HG02981 (cell line): ENCODE measurements at regions not wholly inside any gene's neighbourhood (a gene's known extent, or its start where the extent isn't known, plus 50 kb on each side); places are given as distances from the start of the nearest gene placed in this dataset.
"Not testable (repeated sequence)": the region's sequence is repeated elsewhere in the genome, so short reads cannot be mapped to it uniquely, and the experiment has no call there.

Experiments
- ATAC-seq: cut with Tn5 transposase; IDR thresholded peaks from one replicate; pipeline ENCODE4 v1.9.1; 2021; ENCODE audit warnings: mild to moderate bottlenecking, moderate library complexity; ENCODE audit not compliant: unreplicated experiment

DNA sequence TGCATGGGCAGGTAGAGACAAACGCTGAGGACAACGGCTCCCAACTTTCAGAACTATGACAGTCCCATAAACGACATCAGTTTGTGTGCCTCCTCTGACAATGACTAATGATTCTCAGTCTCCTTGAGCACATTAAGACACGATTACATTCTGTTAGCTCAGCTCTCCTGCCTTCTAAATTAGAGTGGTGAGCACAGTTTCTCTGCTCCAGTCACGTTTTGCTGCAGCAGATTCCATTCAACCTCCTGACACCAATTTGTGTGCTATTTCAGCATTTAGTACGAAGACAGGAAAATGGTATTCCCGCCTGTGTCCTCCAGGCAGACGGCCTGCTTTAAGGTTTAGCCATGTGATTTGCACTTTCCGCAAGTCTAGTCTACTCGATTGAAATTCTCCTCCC lies 458.4 kb upstream of the CFAP20DC start:
- no peak for ATAC-seq

DNA sequence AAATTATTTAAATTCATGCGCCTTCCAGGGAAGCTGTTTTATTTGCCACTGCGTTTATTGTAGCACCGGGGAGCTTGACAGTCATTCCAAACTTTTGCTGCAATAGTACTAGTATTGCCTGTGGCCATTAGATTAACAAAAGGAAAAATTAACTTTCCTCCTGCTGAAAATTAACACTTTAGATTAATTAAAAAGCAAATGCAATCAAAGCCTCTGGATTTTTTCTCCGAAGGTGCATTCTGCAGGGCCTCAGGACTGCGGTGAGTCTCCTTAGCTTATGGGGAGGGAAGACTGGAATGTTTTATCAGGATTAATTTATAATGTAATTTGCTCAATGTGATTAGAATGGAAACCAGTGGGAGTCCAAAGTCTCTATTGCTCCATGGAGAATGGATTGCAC lies 456.4 kb upstream of the CFAP20DC start:
- ATAC-seq = no peak

DNA sequence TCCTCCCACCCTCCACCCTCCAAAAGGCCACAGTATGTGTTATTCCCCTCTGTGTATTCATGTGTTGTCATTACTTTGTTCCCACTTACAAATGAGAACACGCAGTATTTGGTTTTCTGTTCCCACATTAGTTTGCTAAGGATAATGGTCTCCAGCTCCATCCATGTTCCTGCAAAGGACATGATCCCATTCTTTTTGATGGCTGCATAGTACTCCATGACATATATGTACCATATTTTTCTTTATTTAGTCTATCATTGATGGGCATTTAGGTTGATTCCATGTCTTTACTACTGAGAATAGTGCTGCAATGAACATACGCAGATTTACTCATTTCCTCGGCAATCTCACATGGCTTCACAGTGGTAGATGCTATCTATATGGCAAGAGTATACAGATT lies 453.6 kb upstream of the CFAP20DC start:
- no peak for ATAC-seq

DNA sequence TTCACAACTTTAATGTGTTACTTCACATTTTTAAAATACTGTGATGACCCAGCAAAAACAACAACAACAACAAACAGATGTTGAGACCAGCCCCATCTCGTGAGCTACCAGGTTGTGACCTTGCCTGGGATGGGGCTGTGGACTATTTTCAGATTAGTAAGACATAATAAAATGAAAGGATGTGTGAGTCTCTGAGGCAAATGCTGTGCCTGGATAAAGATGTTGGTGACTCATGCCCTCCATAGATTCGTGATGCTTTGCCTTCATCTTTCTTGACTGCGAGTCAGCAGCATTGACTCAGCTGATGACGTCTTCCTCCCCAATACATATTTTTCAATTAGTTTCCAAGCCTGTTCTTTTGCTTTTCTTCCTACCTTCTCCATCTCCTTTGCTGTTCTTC lies 453.0 kb upstream of the CFAP20DC start:
- no peak for ATAC-seq

DNA sequence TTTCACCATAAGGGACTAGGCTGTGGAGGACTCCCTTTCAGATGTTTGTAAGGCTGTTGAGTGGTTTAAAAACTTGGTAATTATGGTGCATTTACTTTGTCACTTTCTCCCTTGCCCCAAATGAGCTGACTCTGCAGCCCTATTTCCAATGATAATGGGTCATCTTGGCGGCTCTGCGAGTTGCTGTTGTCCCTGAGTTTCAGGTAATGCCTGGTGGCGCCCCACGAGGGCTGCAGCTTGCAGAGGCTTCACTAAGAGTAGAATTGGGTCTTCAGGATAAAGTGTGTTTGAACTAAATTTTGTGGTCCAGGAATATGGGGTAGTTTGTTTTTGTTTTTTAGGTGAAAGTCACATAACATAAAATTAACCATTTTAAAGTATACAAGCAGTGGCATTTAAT lies 450.1 kb upstream of the CFAP20DC start:
- no peak for ATAC-seq

DNA sequence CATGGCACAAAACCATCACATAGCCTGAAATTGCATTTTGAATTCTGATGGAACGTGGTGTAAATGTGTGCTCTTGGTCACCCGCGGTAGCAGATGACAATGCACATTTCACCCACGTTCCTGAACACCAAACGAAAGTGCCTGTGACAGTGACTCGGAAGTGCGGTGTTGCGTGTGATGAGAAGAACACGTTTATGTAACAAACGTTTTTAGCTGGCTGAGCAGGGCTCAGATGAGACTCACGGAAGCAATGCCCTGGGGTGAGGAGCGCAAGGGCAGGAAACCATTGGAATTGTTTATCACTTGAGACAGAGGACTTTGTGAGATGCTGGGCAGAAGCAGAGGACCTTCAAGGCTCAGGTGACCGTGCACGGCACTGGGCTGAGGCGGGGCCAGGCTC lies 449.2 kb upstream of the CFAP20DC start:
- ATAC-seq = no peak

DNA sequence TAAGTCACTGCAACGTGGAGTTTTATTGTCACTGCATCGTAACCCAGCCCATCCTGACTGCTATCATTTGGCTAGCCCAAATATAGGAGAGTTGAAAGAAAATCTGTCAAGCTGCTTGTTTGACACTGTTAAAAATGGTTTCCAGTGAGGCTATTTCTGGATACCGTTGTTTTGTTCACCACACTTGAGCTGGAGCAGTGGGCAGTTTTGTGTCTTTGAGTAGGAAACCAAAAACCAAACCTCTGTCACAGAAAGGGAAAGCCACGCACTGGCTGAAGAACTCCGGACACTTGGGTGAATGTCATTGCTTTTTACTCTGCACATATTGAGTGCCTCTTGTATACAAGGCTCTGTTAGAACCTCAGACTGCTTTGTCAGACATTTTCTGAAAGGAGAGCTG lies 446.4 kb upstream of the CFAP20DC start:
- no peak for ATAC-seq

DNA sequence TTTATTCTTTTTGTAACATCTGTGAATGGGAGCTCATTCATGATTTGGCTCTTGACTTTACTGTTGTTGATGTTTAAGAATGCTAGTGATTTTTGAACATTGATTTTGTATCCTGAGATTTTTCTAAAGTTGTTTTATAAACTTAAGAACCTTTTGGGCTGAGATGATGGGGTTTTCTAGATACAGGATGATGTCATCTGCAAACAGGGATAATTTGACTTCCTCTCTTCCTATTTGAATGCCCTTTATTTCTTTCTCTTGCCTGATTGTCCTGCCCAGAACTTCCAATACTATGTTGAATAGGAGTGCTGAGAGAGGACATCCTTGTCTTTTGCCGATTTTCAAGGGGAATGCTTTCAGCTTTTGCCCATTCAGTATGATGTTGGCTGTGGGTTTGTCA lies 445.1 kb upstream of the CFAP20DC start:
- not testable (repeated sequence) for ATAC-seq

DNA sequence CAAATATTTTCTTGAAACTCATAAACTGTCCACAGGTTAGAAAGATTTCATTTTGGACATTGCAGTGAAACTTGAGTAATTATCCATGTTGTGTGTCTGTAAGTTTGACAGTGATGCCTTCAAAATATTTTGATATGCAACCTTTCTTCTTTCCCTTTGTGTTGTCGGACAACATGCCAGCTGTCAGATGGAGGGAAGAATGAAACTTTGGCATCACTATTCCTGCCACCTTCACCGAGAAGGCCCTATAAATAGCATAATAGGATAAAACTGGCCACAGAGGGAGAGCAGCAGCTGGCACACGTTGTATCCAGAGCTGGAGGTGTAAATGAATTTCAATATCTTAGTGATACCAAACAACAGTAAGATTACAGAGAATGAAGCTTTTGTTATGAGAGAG lies 436.7 kb upstream of the CFAP20DC start:
- ATAC-seq = no peak

DNA sequence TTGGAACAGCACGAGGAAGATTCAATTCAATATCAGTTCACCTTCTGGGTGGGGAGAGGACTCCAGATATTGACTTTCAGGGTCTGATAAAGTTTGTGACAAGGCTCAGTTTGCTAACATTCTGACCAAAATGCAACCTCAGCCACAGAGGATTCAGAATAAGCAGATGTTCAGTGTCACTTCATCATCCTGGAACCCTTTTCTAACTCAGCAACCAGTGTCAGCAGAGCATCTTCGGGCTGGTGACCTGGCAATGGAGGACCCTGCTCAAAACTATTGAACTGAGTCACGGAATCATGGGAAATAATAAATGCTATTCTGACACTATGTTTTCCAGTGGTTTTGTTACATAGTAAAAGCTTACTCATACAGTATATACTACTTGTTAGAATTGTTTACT lies 433.4 kb upstream of the CFAP20DC start:
- ATAC-seq = no peak

DNA sequence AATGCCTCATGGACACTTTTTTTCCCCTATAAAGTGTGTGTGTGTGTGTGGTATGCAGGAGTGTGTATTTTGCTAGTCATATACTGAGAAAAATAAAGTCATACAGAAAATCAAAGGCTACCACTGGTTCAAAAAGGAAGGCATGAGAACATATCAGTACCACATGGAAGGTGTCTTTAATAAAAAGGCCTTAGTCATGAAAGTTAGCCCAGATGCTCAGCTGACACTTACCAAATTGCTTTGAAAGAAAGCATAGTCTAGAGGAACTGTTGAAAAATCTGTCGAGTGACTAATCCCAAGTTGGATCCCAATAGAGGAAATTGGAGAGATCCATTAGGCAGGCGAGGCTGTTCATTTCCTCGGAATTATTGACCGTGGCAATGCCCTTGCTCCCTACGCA lies 432.9 kb upstream of the CFAP20DC start:
- ATAC-seq = no peak

DNA sequence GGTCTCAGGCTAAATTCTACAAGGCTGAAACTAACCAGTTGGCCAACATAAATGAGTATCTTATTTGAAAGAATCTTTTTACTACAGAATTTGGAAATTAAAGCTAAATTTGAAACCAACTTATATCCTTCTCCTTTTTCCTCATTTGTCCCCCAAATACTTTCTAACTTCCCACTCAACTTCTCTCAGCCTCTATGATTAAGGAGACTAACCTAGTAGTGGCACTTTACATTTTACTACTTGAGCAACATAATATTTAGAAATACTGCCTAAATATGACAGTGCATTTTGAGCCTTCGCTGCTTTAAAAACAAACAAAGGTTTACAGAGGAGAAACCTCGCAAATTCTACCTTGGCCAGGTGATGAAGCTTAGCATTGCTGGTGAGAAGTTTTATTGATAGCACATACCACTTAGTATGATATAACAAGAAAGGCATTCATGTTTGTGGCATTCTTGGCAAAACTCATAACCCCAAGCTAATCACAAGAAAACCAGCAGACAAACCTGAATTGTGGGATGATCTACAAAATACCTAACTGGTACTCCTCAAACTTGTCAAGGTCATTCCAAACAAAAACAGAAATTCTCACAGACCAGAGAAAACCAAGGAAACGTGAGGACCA lies 432.1 kb upstream of the CFAP20DC start:
- ATAC-seq = no peak

DNA sequence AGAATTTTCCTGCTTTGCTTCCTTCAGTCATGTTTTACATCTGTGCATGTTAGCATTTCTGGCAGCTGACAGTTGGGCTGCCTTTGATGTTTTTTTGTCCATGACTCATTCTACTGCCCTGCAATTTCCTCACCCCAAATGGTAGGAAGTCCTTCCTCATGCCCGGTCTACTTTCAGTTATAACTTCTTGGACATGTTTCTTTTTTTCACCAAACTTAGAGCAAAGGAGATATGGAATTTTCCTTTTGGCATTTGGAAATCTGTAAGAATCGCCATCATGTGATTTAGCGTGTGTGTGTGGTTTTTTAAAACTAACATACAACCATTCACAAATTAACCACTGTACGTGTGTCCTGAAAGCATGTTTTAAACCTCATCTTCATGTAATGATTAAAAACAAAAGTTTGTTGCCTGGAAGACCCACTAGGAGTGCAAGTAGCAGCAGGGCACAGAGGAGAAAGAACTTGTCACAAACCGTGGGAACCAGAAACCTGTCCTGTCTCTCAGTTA lies 430.7 kb upstream of the CFAP20DC start:
- peak; percentile 83 for ATAC-seq

DNA sequence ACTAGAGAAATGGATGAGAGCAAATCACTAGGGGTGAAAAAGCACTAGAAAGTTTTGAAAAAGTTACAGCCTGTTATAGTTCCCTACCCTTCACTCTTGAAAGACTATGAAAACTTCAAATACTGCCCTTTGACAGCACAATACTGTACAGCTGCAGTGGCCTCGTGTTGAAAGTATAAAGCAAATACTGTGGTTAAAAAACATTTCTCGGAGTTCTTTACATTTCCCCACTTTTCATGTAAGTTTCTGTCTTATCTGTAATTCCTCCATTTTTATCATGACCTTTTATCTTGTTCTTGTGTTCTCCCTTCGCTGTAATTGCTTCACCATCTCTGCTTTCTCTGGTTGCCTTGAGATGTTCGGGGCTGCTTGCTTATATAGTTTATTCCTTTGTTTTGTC lies 423.8 kb upstream of the CFAP20DC start:
- ATAC-seq = no peak

DNA sequence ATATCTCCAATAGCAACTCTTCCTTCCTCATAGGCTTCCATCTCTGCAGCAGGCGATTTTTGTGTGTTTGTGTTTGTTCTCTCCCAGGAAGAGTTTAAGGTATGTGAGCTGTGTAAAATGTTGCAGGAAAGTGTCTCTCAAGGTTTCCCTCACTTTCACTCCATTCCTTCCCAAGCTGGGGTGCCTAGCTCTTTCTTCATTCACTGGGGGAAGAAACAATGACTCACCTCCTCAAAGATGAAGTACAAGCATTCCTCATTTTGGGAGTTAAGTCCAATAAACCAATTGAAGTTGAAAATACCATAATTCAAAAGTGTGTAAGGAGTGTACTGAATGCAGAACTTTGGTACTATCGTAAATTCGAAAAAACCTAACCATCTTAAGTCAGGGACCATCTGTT lies 422.7 kb upstream of the CFAP20DC start:
- ATAC-seq = no peak

DNA sequence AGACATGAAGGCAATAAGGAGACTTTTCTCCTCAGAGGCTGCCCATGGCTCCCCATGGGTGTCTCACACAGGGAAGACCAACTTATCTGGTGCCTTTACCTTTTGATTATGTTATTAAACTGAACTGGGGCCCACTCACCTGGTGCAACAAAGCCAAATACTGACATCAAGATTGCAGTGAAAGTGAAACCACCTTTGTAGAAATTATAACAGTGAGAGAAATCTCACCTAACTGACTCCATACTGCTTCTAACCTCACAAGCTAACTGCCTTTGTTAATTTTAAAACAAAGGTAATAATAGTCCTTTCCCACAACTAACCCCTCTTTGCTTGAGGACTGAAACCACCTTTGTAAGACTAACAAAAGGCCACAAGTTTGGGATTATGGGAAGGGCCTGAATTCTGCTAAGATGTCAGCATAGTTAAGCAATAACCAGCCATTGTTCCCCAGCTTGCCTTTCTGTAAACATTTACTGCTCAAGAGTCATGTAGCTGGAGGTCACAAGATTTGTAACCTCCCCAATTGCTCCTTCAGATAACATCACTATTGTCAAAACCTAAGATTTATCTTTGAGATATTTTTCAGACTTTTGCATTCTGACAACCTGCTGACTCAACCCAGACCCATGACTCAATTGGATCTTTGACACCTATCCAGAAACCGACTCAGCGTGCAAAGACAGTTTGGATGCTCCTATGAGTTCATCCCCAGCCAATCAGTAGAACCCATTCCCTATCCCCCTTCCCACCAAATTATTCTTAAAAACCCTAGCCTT lies 420.3 kb upstream of the CFAP20DC start:
- no peak for ATAC-seq

DNA sequence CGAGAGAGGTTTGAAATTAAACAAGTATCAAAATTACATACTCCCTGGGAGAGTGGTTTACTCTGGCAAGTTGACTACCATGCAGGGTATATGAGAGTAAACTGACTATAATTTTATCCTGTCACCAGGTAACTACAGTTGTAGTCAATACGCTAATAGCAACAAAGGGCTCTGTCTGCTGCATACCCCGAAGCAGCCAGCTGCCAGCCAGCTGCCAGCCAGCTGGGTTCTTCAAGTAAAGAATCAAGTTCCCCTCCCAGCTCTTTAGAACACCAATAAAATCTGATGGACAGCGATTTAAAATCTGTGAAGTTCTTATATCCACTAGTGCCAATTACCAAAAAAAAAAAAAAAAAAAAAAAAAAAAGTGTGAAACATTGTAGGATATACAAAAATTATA lies 417.7 kb upstream of the CFAP20DC start:
- ATAC-seq = no peak

DNA sequence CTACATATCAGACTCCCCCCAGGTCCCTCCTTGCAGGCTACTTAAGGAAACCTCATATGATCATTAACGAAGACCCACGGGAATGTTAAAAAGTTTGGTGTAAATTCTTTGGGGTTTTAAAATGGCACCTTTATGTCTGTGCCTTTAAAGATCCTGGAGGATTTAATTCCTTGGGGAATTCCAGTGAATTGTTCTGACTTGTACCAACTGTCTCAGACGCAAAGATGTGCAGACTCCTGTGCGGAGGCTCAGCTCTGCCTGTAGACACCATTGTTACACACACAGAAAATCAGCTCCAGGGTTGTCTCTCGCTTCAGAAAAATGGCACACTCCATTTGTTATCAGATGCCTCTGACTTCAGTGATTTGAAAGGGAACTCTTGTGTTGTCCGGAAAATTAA lies 414.4 kb upstream of the CFAP20DC start:
- ATAC-seq = no peak

DNA sequence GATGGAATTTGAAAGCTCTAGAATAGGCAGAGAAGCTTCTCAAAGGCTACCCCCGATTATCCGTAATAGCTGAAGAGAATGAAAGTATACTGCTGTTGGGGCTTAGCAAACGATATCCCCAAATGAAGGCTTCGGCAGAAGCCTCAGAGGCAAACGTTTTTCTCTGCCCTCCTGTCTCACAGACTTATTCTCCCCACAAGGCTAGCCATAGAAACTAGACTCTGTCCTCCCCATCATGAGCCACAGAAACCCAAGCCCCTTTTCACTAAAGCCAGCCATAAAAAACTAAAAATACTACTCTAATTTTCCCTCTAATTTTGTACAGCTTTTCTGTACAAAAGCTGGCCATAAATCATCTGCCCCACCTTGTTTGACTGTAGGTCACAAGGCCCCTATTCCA lies 413.4 kb upstream of the CFAP20DC start:
- ATAC-seq = no peak

DNA sequence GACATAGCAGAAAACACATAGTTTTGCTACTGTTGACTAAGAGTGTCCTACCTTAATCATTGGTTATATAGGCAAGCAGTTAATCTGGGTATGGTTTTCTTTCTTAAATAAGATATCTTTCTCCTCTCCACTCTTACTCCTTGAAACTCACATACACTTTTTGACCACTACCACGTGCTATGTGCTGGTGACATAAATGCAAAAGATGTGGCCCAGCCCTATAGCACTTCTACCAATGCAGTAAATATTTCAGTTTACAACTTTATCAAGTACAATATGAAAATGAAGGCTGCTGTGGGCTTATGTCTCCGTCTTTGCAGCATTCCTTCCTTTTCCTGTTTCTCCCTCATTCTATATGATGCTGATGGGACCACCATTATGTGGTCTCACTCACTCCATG lies 410.2 kb upstream of the CFAP20DC start:
- no peak for ATAC-seq

DNA sequence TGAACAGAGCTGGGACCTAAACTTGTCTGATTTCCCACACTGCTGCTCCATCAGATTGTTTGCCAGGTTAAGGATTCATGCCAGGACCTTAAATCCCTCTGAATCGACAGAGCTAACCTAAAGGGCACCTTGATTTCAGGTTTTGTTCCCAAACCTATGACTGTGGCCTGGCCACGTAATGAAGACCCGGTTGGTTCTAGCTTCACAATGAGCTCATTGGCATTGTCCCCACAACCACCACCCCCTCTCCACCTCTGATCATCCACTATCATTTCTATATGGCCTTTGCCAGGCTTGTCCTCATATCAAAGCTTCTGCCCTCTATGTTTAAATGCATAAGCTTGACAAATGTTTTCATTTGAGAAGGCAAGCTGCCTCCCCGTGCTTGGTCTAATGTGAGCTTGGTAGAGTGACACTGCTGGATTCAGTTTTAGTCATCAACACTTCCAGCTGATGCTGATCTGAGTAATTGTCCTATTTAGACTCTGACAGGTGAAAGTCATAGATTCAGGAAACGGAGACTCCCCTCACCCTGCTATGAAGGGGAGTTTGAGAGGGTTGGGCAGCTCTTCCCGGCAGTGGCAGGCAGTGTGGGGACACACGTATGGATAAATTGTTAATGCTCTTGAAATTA lies 407.1 kb upstream of the CFAP20DC start:
- peak; percentile 97 for ATAC-seq
